Pancreas (tissue), 10 donors: ENCODE measurements at regions not wholly inside any gene's neighbourhood (a gene's known extent, or its start where the extent isn't known, plus 50 kb on each side); places are given as distances from the start of the nearest gene placed in this dataset.

Experiments
- ATAC-seq, 4 donors: fragments of 200-7000 bp; cut with Tn5 transposase; one replicate each; pipeline versions ENCODE4 v1.8.0 to v1.9.1; 2020; ENCODE audit warnings: mild to moderate bottlenecking in 4 of 4, moderate library complexity in 4 of 4
- DNase-seq, 6 donors: peaks; one replicate each; pipeline ENCODE4 v3.0.0-alpha.2; 2020
- FAIRE-seq: peaks from 2 replicates; lab custom pipeline; 2012; peaks lifted over from hg19 to GRCh38; lab: Jason Lieb, UNC
- H3K27ac ChIP-seq, 4 donors: fragments of 200-600 bp; sonication (generic); 1 replicate in 3 of 4; 2 replicates in 1 of 4; pipeline versions ENCODE4 v1.5.0 to v1.8.0; 2020
- H3K27me3 ChIP-seq, 4 donors: fragments of 200-600 bp; one replicate each; pipeline ENCODE4 v1.8.0; 2021
- H3K36me3 ChIP-seq, 3 donors: fragments of 200-600 bp; sonication (generic) in 1 of 3; one replicate each; pipeline versions ENCODE4 v1.5.0 to v1.8.0; 2020 to 2021
- H3K4me1 ChIP-seq, 3 donors: fragments of 200-600 bp; one replicate each; pipeline ENCODE4 v1.8.0; 2021
- H3K4me3 ChIP-seq, 4 donors: fragments of 200-600 bp; sonication (generic) in 2 of 4; one replicate each; pipeline versions ENCODE4 v1.5.0 to v1.8.0; 2020 to 2021
- H3K9me3 ChIP-seq, 4 donors: fragments of 200-600 bp; one replicate each; pipeline ENCODE4 v1.8.0; 2021
- WGBS, 2 donors: extraction: QIAGEN DNeasy Blood & Tissue Kit; methylation state at CpG; one replicate each; pipeline ENCODE4 v1.1.7; 2013; 5-methylcytosine and 5-hydroxymethylcytosine counted together
- intact Hi-C, 3 donors: fragments of 100-400 bp; cut with DNase I; formaldehyde crosslinking; loops; one replicate each; pipeline versions ENCODE4 v1.11.1 to v1.14.2; 2022
- TF ChIP-seq, protein P1 (sequence below), 4 donors: fragments of 200-600 bp; sonication (generic) in 3 of 4; IDR thresholded peaks; one replicate each; pipeline versions ENCODE4 v1.5.0 to v1.8.0; 2021; ENCODE audit warnings: antibody characterized with exemption in 4 of 4
- donor health status: healthy with polysubstance abuse.
- donor health status: DM: no; HTN: no; CAD: no; lungs with moderate emphysema.
- donor health status: DM: no; HTN: no; CAD: no.
- donor health status: control.
- donor health status: control.
- donor health status: Bipolar disorder and iron deficiency.
- donor health status: DM: yes; HTN: yes; CAD: no.
- donor health status: DM: no; HTN: no; CAD: no.
- donor health status: DM: no; HTN: no; CAD: no.
- donor health status: DM: yes; HTN: yes; CAD: no.

DNA sequence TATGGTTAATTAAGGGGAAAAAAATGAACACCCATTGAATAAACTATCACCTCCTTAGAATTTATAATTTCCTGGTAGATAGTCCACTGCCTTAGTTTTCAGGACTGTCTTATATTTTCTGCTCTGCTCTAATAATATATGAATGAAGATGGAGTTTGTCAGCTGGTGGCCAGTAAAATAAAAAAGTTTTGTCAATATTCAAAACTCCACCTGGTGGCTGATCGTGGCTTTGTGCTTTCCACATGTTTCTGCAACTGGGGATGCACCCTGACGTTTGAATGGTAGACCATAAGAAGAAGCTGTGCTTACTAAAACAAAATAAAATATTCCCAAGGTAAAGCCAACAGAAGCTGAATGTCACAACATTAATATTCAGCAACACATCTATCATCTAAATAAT is 286.6 kb upstream of the IZUMO3 start:
- WGBS, 2 donors = 6 to 12% methylated on average over 2 of the region's 2 CpGs
- no peaks in the 10 kb centered on the region for H3K36me3 ChIP-seq
- TF ChIP-seq, protein P1, sequence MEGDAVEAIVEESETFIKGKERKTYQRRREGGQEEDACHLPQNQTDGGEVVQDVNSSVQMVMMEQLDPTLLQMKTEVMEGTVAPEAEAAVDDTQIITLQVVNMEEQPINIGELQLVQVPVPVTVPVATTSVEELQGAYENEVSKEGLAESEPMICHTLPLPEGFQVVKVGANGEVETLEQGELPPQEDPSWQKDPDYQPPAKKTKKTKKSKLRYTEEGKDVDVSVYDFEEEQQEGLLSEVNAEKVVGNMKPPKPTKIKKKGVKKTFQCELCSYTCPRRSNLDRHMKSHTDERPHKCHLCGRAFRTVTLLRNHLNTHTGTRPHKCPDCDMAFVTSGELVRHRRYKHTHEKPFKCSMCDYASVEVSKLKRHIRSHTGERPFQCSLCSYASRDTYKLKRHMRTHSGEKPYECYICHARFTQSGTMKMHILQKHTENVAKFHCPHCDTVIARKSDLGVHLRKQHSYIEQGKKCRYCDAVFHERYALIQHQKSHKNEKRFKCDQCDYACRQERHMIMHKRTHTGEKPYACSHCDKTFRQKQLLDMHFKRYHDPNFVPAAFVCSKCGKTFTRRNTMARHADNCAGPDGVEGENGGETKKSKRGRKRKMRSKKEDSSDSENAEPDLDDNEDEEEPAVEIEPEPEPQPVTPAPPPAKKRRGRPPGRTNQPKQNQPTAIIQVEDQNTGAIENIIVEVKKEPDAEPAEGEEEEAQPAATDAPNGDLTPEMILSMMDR (IDR thresholded peaks at IDR 0.05) = no peak
- H3K27ac ChIP-seq = no peak overlapping the region
- ATAC-seq (no peak), FAIRE-seq (no peak), DNase-seq (no peak)
- no peaks in the 10 kb centered on the region for H3K4me1 ChIP-seq
- H3K4me3 ChIP-seq = no peak overlapping the region
- no peaks in the 10 kb centered on the region for H3K27me3 ChIP-seq
- intact Hi-C loops = no loop called here
- H3K9me3 ChIP-seq = no peaks in the 10 kb centered on the region

DNA sequence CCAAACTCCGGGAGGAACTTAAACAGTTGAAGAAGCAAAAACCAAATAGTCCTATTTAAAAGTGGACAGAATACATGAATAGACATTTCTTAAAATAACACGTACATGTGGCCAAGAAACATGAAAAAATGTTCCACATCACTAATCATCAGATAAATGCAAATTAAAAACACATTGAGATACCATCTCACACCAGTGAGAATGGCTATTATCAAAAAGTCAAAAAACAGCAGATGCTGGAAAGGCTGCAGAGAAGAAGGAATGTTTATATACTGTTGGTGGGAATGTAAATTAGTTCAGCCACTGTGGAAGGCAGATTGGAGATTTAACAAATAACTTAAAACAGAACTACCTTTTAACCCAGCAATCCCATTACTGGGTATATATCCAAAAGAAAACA is 283.0 kb upstream of the IZUMO3 start:
- intact Hi-C loops = no loop called here
- Histone ChIP-seq H3K36me3 (no peaks in the 10 kb centered on the region), H3K27ac (no peak overlapping the region), H3K9me3 (no peaks in the 10 kb centered on the region), H3K27me3 (no peaks in the 10 kb centered on the region), H3K4me1 (no peaks in the 10 kb centered on the region), H3K4me3 (no peak overlapping the region)
- FAIRE-seq = no peak
- 54 to 65% methylated on average over 2 of the region's 2 CpGs for WGBS, 2 donors
- TF ChIP-seq, protein P1 (IDR thresholded peaks at IDR 0.05) = no peak
- DNase-seq = no peak
- ATAC-seq = no peak

DNA sequence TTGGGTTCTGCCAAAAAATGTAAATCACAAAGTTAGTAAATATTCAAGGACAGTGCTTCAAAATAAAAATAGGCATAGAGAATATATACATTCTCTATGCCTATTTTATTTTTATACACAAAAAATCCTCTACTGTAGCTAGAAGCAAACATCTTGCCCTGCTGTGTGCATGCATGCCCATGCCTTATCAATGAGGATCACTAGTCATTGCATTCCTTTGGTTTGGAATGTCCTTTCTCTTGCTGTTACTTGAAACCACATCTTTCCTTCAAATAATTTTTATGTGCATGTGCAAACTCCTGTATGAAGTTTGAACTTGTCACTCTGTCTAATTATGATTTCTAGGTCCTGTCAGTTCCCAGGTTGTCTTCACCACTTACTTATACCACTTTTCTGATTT is 278.9 kb upstream of the IZUMO3 start:
- TF ChIP-seq, protein P1 (IDR thresholded peaks at IDR 0.05) = no peak
- no peaks in the 10 kb centered on the region for H3K36me3 ChIP-seq
- H3K27ac ChIP-seq = no peak overlapping the region
- no peaks in the 10 kb centered on the region for H3K27me3 ChIP-seq
- no peaks in the 10 kb centered on the region for H3K9me3 ChIP-seq
- ATAC-seq (no peak), DNase-seq (no peak), FAIRE-seq (no peak)
- intact Hi-C loops = no loop called here
- H3K4me3 ChIP-seq = no peak overlapping the region
- H3K4me1 ChIP-seq = no peaks in the 10 kb centered on the region

DNA sequence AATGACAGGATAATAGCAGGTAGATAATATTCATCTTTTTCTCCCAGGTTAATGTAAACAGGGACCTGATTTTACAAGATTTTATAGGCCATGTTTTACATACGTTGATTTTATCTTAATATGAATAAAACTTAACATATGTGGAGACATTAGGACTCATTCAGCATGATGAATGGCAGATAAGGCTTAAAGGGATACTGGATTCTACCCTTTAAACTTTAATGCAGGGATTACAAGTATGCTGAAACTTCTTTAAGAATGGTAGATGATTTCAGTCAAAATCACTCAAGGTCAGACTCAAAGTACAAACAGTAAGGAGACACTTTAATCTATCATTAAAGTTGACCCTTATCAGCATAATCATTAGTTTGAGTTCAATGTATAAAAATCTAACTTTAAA is 274.5 kb upstream of the IZUMO3 start:
- Histone ChIP-seq H3K4me1 (no peaks in the 10 kb centered on the region), H3K9me3 (no peaks in the 10 kb centered on the region), H3K27me3 (no peaks in the 10 kb centered on the region), H3K4me3 (no peak overlapping the region), H3K27ac (no peak overlapping the region), H3K36me3 (no peaks in the 10 kb centered on the region)
- intact Hi-C loops = no loop called here
- WGBS, 2 donors = 10 to 18% methylated on average over 1 of the region's 1 CpG
- ATAC-seq (no peak), DNase-seq (no peak), FAIRE-seq (no peak)
- TF ChIP-seq, protein P1 (IDR thresholded peaks at IDR 0.05) = no peak

DNA sequence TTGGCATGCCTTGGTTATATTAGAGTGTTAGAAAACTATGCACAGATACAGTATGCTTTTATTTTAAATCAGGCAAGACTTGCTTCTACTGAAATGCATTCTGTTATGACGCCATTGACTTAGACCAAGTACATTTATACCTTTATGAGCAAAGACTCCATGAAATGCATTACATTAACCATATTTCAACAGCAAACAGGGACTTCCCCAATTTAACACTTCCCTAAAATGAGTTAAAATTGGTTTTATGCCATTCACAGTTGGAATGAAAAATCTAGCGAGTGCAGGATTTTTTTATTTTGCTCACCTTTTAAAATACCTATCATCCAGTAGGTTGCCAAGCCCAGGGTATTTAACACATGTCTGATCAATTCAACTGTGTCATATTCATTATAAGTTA is 272.1 kb upstream of the IZUMO3 start:
- no peak for FAIRE-seq
- Histone ChIP-seq H3K9me3 (no peaks in the 10 kb centered on the region), H3K27ac (no peak overlapping the region), H3K4me1 (no peaks in the 10 kb centered on the region), H3K36me3 (no peaks in the 10 kb centered on the region), H3K27me3 (no peaks in the 10 kb centered on the region), H3K4me3 (no peak overlapping the region)
- 53 to 73% methylated on average over 2 of the region's 2 CpGs for WGBS, 2 donors
- intact Hi-C loops = no loop called here
- DNase-seq = no peak
- TF ChIP-seq, protein P1 (IDR thresholded peaks at IDR 0.05) = no peak
- no peak for ATAC-seq
